Coronary artery (tissue), 2 donors: ENCODE measurements at regions not wholly inside any gene's neighbourhood (a gene's known extent, or its start where the extent isn't known, plus 50 kb on each side); places are given as distances from the start of the nearest gene placed in this dataset.

Experiments used
- DNase-seq: peaks from one replicate; pipeline ENCODE4 v3.0.0-alpha.2; 2017; ENCODE audit warnings: low spot score
- H3K27ac ChIP-seq, 2 donors: fragments of 200-600 bp; sonication (generic); one replicate each; pipeline ENCODE4 v1.5.1; 2016 to 2019
- H3K4me3 ChIP-seq: fragments of 200-600 bp; sonication (generic); 2 replicates; pipeline ENCODE4 v1.5.1; 2016; ENCODE audit warnings: mild to moderate bottlenecking, moderate library complexity
- TF ChIP-seq, protein P1 (sequence below): fragments of 200-600 bp; sonication (generic); IDR thresholded peaks from one replicate; pipeline ENCODE4 v1.5.1; 2019; ENCODE audit warnings: antibody characterized with exemption

- no peak overlapping the region for H3K4me3 ChIP-seq
Observed at GRCh38 chr4:181278941-181279340, 964.3 kb upstream of the TENM3 start.

GRCh38 chr4:181281451-181281850, 961.8 kb upstream of the TENM3 start:
- no peak overlapping the region for H3K27ac ChIP-seq
- TF ChIP-seq, protein P1, sequence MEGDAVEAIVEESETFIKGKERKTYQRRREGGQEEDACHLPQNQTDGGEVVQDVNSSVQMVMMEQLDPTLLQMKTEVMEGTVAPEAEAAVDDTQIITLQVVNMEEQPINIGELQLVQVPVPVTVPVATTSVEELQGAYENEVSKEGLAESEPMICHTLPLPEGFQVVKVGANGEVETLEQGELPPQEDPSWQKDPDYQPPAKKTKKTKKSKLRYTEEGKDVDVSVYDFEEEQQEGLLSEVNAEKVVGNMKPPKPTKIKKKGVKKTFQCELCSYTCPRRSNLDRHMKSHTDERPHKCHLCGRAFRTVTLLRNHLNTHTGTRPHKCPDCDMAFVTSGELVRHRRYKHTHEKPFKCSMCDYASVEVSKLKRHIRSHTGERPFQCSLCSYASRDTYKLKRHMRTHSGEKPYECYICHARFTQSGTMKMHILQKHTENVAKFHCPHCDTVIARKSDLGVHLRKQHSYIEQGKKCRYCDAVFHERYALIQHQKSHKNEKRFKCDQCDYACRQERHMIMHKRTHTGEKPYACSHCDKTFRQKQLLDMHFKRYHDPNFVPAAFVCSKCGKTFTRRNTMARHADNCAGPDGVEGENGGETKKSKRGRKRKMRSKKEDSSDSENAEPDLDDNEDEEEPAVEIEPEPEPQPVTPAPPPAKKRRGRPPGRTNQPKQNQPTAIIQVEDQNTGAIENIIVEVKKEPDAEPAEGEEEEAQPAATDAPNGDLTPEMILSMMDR, result no peak
- no peak for DNase-seq
- H3K4me3 ChIP-seq, result no peak overlapping the region

More at GRCh38 chr4:181278941-181279340, 964.3 kb upstream of the TENM3 start:
- DNase-seq, result no peak
- TF ChIP-seq, protein P1, result no peak
- no peak overlapping the region for H3K27ac ChIP-seq

DNA sequence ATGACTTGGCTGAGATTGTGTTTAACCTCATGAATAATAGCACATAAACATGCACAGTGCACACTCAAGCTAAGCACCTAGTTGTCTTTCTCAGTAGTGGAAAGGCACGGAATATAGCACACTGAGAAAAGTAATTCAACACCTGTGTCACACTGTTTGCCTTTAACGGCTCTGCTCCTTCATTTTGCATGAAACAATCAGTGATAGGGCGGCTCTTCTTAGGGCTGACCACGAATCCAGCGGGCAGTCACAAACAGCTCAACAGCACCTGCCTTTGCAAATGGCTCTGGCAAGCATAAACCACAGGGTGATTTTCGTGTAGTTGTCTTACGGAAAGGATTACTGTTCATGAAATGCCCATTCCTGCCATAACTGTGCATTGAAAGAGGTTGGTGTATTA, 954.0 kb upstream of the TENM3 start:
- Histone ChIP-seq H3K27ac (no peak overlapping the region), H3K4me3 (no peak overlapping the region)
- no peak for DNase-seq
- TF ChIP-seq, protein P1, result no peak

DNA sequence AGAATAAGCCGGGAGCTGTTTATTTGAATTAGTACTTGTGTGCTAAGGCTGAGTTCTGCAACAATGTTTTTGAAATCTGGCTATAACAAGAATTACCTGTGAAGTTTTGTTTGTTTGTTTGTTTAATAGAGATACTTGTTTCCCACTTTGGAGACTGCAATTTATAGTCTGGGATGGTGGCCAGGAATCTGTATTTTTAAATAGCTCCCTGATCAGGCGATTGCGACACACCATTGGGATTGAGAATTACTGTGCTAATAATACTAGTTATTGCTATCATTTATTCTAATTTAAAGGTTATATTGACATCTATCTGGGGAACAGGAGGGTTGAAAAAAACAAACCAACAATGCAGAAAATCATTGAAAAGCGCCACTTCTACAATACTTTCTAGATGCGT, 951.6 kb upstream of the TENM3 start:
- no peak overlapping the region for H3K27ac ChIP-seq
- no peak for DNase-seq
- no peak overlapping the region for H3K4me3 ChIP-seq
- TF ChIP-seq, protein P1, result no peak

- TF ChIP-seq, protein P1, result no peak
- H3K4me3 ChIP-seq, result no peak overlapping the region
- H3K27ac ChIP-seq, result no peak overlapping the region
- no peak for DNase-seq
Observed at GRCh38 chr4:181293014-181293413, 950.2 kb upstream of the TENM3 start.

GRCh38 chr4:181293541-181293940, 949.7 kb upstream of the TENM3 start:
- TF ChIP-seq, protein P1, result no peak
- Histone ChIP-seq H3K4me3 (no peak overlapping the region), H3K27ac (no peak overlapping the region)
- no peak for DNase-seq

GRCh38 chr4:181294421-181294820, 948.8 kb upstream of the TENM3 start:
- TF ChIP-seq, protein P1, result no peak
- DNase-seq, result no peak
- no peak overlapping the region for H3K4me3 ChIP-seq
- no peak overlapping the region for H3K27ac ChIP-seq
